ENCODE measurements at regions not wholly inside any gene's neighbourhood (a gene's known extent, or its start where the extent isn't known, plus 50 kb on each side); places are given as distances from the start of the nearest gene placed in this dataset.

- H3K27me3 Mint-ChIP-seq (ENCODE audit: low read depth), result peaks cover 32% of the 10 kb centered on the region
- H3K36me3 Mint-ChIP-seq, result no peaks in the 10 kb centered on the region
- H3K9me3 Mint-ChIP-seq, result peaks cover 11% of the 10 kb centered on the region
- H3K4me1 Mint-ChIP-seq, result no peaks in the 10 kb centered on the region
- no peak for TF ChIP-seq CTCF (IDR thresholded peaks at IDR 0.05; ENCODE audit: unreplicated experiment)
- H3K27ac Mint-ChIP-seq, result no peak overlapping the region
- no peak overlapping the region for H3K4me3 Mint-ChIP-seq
- no peak for DNase-seq (ENCODE audit: low spot score in 2 of 2, unreplicated experiment in 2 of 2)
Observed at GRCh38 chr7:35319606-35320005, 65.7 kb upstream of the TBX20 start.

- DNase-seq (ENCODE audit: low spot score in 2 of 2, unreplicated experiment in 2 of 2), result no peak
- Mint-ChIP-seq H3K36me3 (no peaks in the 10 kb centered on the region), H3K27me3 (ENCODE audit: low read depth) (peaks cover 23% of the 10 kb centered on the region), H3K4me3 (no peak overlapping the region), H3K4me1 (no peaks in the 10 kb centered on the region), H3K9me3 (no peaks in the 10 kb centered on the region), H3K27ac (no peak overlapping the region)
- TF ChIP-seq CTCF (IDR thresholded peaks at IDR 0.05; ENCODE audit: unreplicated experiment), result no peak
Observed at GRCh38 chr7:35316549-35316948, 62.6 kb upstream of the TBX20 start.

DNA sequence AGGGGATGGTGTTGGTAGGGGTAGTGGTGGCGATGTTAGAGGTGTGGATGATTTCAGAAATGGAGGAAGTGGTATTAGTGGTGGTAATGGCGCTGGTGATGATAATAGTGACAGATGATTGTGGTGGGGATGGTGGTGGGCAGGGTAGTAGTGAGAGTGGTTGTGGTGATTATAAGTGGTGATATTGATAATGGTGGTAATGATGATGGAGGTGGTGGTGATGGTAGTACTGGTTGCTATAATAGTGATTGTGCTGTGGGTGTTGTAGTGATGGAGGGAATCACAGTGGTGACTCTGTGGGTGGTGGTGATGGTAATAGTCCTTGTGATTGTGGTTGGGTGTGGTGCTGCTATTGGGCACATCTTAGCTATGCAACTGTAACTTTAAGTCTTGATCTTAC lies 61.6 kb upstream of the TBX20 start:
- Mint-ChIP-seq H3K4me1 (no peaks in the 10 kb centered on the region), H3K9me3 (no peaks in the 10 kb centered on the region), H3K27me3 (ENCODE audit: low read depth) (peaks cover 14% of the 10 kb centered on the region), H3K4me3 (no peak overlapping the region), H3K36me3 (no peaks in the 10 kb centered on the region), H3K27ac (no peak overlapping the region)
- DNase-seq (ENCODE audit: low spot score in 2 of 2, unreplicated experiment in 2 of 2), result no peak
- TF ChIP-seq CTCF (IDR thresholded peaks at IDR 0.05; ENCODE audit: unreplicated experiment), result no peak

DNA sequence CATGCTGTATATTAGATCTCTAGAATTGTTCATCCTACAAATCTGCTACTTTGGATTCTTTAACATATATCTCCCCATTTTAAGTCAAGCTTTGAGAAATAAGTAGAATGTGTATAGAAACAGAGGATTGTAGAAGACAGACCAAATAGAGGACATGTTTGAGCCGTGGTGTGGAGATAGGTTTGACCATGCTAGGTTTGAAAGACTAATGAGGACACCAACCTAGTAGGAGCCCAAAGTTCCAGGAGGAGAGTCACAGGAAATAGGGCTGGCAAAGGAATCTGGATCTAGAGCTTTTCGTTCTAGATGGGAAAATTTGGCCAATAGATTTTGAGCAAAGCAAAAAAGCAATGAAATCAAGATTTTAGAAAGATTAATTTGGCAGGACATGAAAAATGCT lies 60.5 kb upstream of the TBX20 start:
- Mint-ChIP-seq H3K27ac (no peak overlapping the region), H3K4me3 (no peak overlapping the region), H3K27me3 (ENCODE audit: low read depth) (peaks cover 9% of the 10 kb centered on the region), H3K9me3 (no peaks in the 10 kb centered on the region), H3K36me3 (no peaks in the 10 kb centered on the region), H3K4me1 (no peaks in the 10 kb centered on the region)
- no peak for TF ChIP-seq CTCF (IDR thresholded peaks at IDR 0.05; ENCODE audit: unreplicated experiment)
- no peak for DNase-seq (ENCODE audit: low spot score in 2 of 2, unreplicated experiment in 2 of 2)

GRCh38 chr7:35313575-35313974 lies 59.7 kb upstream of the TBX20 start:
- H3K4me1 Mint-ChIP-seq, result no peaks in the 10 kb centered on the region
- H3K27me3 Mint-ChIP-seq (ENCODE audit: low read depth), result peaks cover 8% of the 10 kb centered on the region
- no peak overlapping the region for H3K27ac Mint-ChIP-seq
- H3K4me3 Mint-ChIP-seq, result no peak overlapping the region
- H3K9me3 Mint-ChIP-seq, result no peaks in the 10 kb centered on the region
- DNase-seq (ENCODE audit: low spot score in 2 of 2, unreplicated experiment in 2 of 2), result no peak
- TF ChIP-seq CTCF (IDR thresholded peaks at IDR 0.05; ENCODE audit: unreplicated experiment), result no peak
- H3K36me3 Mint-ChIP-seq, result no peaks in the 10 kb centered on the region

Measured in mesothelial cell of epicardium (in vitro differentiated cells).